GM12878 (cell line): ENCODE measurements at regions not wholly inside any gene's neighbourhood (a gene's known extent, or its start where the extent isn't known, plus 50 kb on each side); places are given as distances from the start of the nearest gene placed in this dataset.

ENCODE experiments used
- ATAC-seq: fragments of 200-7000 bp; cut with Tn5 transposase; 3 replicates; pipeline ENCODE4 v1.9.1; 2020; ENCODE audit warnings: mild to moderate bottlenecking, moderate library complexity
- BruUV-seq: library from RNA; stranded (reverse); fragments of 400-500 nt; replicated peaks from 2 replicates; lab custom pipeline; 2021; lab: Mats Ljungman, UMichigan
- CTCF ChIA-PET: fragments of 300-600 bp; sonication (Branson Sonifier 250); formaldehyde crosslinking; extraction: SDS; loops from one replicate; lab custom pipeline; 2021; ENCODE audit warnings: inconsistent platforms; lab: Yijun Ruan, JAX
- POLR2A ChIA-PET: fragments of 350-600 bp; formaldehyde crosslinking; extraction: SDS; loops from one replicate; lab custom pipeline; 2021; ENCODE audit warnings: inconsistent platforms; lab: Charles Lee
- RAD21 ChIA-PET: fragments of 300-600 bp; sonication (Branson Sonifier 250); formaldehyde crosslinking; loops from one replicate; lab custom pipeline; 2023; ENCODE audit warnings: antibody characterized with exemption; ENCODE audit not compliant: unreplicated experiment; lab: Charles Lee
- SMC1A ChIA-PET: fragments of 300-600 bp; sonication (Branson Sonifier 250); formaldehyde crosslinking; loops from one replicate; lab custom pipeline; 2023; ENCODE audit not compliant: unreplicated experiment, uncharacterized antibody; lab: Charles Lee
- DNase-seq: peaks from one replicate; pipeline ENCODE4 v3.0.0-alpha.2; 2011; ENCODE audit warnings: low read depth, low spot score
- FAIRE-seq: peaks from 3 replicates; lab custom pipeline; 2011; peaks lifted over from hg19 to GRCh38; lab: Jason Lieb, UNC
- H2AFZ ChIP-seq: 2 replicates; pipeline ENCODE4 v1.6.0; 2011; ENCODE audit warnings: low read depth, low read length, control low read depth; ENCODE audit not compliant: control insufficient read depth
- H3K27ac ChIP-seq: 2 replicates; pipeline ENCODE4 v1.5.1; 2011; ENCODE audit warnings: control low read depth; ENCODE audit not compliant: control insufficient read depth, insufficient read depth
- H3K27me3 ChIP-seq, 2 experiments: replicated peaks in 1 of 2; 2 replicates each; pipeline versions ENCODE4 v1.6.0 to v1.6.1; 2011; ENCODE audit warnings: low read length in 1 of 2; ENCODE audit not compliant: control insufficient read depth in 2 of 2, insufficient read depth in 2 of 2
- H3K36me3 ChIP-seq, 2 experiments: 2 replicates each; pipeline ENCODE4 v1.5.1; 2011; ENCODE audit warnings: low read length in 1 of 2; ENCODE audit not compliant: control insufficient read depth in 2 of 2, insufficient read depth in 2 of 2
- H3K4me1 ChIP-seq: 2 replicates; pipeline ENCODE4 v1.6.1; 2011; ENCODE audit warnings: mild to moderate bottlenecking, low read length, moderate library complexity, mixed read lengths; ENCODE audit not compliant: control insufficient read depth, insufficient read depth
- H3K4me2 ChIP-seq: 2 replicates; pipeline ENCODE4 v1.6.0; 2011; ENCODE audit warnings: control low read depth; ENCODE audit not compliant: control insufficient read depth, insufficient read depth
- H3K4me3 ChIP-seq: fragments of 200-600 bp; sonication (generic); 2 replicates; pipeline ENCODE4 v1.5.1; 2016
- H3K79me2 ChIP-seq: 2 replicates; pipeline ENCODE4 v1.6.0; 2011; ENCODE audit warnings: low read length; ENCODE audit not compliant: control insufficient read depth, insufficient read depth
- H3K9ac ChIP-seq: 2 replicates; pipeline ENCODE4 v1.8.0; 2011; ENCODE audit warnings: low read length, control low read depth, mixed read lengths; ENCODE audit not compliant: control insufficient read depth, insufficient read depth
- H3K9me3 ChIP-seq: replicated peaks from 3 replicates; pipeline ENCODE4 v1.5.1; 2011; ENCODE audit warnings: mild to moderate bottlenecking, low read length; ENCODE audit not compliant: control insufficient read depth, insufficient read depth
- H4K20me1 ChIP-seq: 2 replicates; pipeline ENCODE4 v1.6.0; 2011; ENCODE audit not compliant: control insufficient read depth, insufficient read depth
- ASH2L ChIP-seq: fragments of 300-600, 200-600 bp; sonication (generic); IDR thresholded peaks from 2 replicates; pipeline ENCODE4 v1.6.1; 2017; ENCODE audit warnings: low read depth, mild to moderate bottlenecking, borderline replicate concordance
- BMI1 ChIP-seq: fragments of 450-650 bp; IDR thresholded peaks from 2 replicates; pipeline ENCODE4 v1.6.1; 2016; ENCODE audit warnings: mild to moderate bottlenecking, moderate library complexity, borderline replicate concordance
- CBX3 ChIP-seq: fragments of 200-600 bp; sonication (generic); IDR thresholded peaks from 2 replicates; pipeline ENCODE4 v1.6.1; 2016; ENCODE audit warnings: low read depth, borderline replicate concordance
- EZH2 ChIP-seq: IDR thresholded peaks from 2 replicates; pipeline ENCODE4 v1.6.1; 2012; ENCODE audit warnings: low read depth, mild to moderate bottlenecking, control low read depth, inconsistent platforms, low read length, borderline replicate concordance; ENCODE audit not compliant: control insufficient read depth
- MTA2 ChIP-seq: fragments of 450-650 bp; IDR thresholded peaks from 2 replicates; pipeline ENCODE4 v1.6.1; 2016; ENCODE audit warnings: low read depth, mild to moderate bottlenecking, moderate library complexity
- RAD51 ChIP-seq: fragments of 450-650 bp; IDR thresholded peaks from 2 replicates; pipeline ENCODE4 v1.6.1; 2016; ENCODE audit warnings: moderate library complexity, mild to moderate bottlenecking, inconsistent platforms
- SUZ12 ChIP-seq: fragments of 200-600 bp; sonication (generic); IDR thresholded peaks from one replicate; pipeline ENCODE4 v1.6.1; 2018; ENCODE audit warnings: antibody characterized with exemption, mild to moderate bottlenecking; ENCODE audit not compliant: unreplicated experiment
- WRNIP1 ChIP-seq: IDR thresholded peaks from 2 replicates; pipeline ENCODE4 v1.6.1; 2011; ENCODE audit warnings: low read depth, low read length, improper control_type of control experiment, borderline replicate concordance
- WGBS: methylation state at CpG from one replicate; pipeline ENCODE4 v1.1.6; 2016; ENCODE audit warnings: low lambda C conversion rate; ENCODE audit not compliant: insufficient replicate concordance, insufficient coverage; ENCODE audit errors: missing lambda C conversion rate; 5-methylcytosine and 5-hydroxymethylcytosine counted together
- in situ Hi-C: fragments of 300-500 bp; cut with MboI; formaldehyde crosslinking; loops from 9 replicates; pipeline ENCODE4 v1.14.3; 2018; ENCODE audit warnings: mixed read lengths
- intact Hi-C: fragments of 100-400 bp; cut with micrococcal nuclease; formaldehyde crosslinking; loops from one replicate; pipeline ENCODE4 v1.14.2; 2022; ENCODE audit not compliant: unreplicated experiment

GRCh38 chr13:99085139-99085807, 107.4 kb upstream of the DOCK9 start (continued):
- no peak for TF ChIP-seq RAD51
- no peak for TF ChIP-seq MTA2
- TF ChIP-seq BMI1: no peak
- no peak for TF ChIP-seq CBX3

- Histone ChIP-seq H3K4me1 (peaks cover 8% of the 10 kb centered on the region), H3K36me3 (no peaks in the 10 kb centered on the region), H3K9ac (no peak overlapping the region), H3K79me2 (no peaks in the 10 kb centered on the region), H3K27me3 (peaks cover 0 to 1% of the 10 kb centered on the region in 2 experiments; a peak in 1 of 4 replicates), H3K4me3 (peak overlapping the region; percentile 53; the same call in 1 of the 2 replicates), H3K9me3 (no peaks in the 10 kb centered on the region), H4K20me1 (no peaks in the 10 kb centered on the region), H3K27ac (no peak overlapping the region), H2AFZ (peak overlapping the region; percentile 34; the same call in 1 of the 2 replicates), H3K4me2 (peak overlapping the region; percentile 46)
- ATAC-seq (no peak), DNase-seq (no peak), FAIRE-seq (no peak)
- intact Hi-C loops: no loop called here
- TF ChIP-seq WRNIP1 (no peak), SUZ12 (peak; percentile 55), EZH2 (no peak), ASH2L (no peak)
- ChIA-PET RAD21 (no interaction called here), CTCF (no interaction called here), SMC1A (no interaction called here), POLR2A (no interaction called here)
- in situ Hi-C loops: no loop called here
- 9% methylated on average over 21 of the region's 32 CpGs for WGBS
- BruUV-seq: no TSS peak
These were observed 108.0 kb upstream of the DOCK9 start for GRCh38 chr13:99085808-99086266.
